Endodermal cell (in vitro differentiated cells): ENCODE measurements at regions not wholly inside any gene's neighbourhood (a gene's known extent, or its start where the extent isn't known, plus 50 kb on each side); places are given as distances from the start of the nearest gene placed in this dataset.

Source experiments
- DNase-seq: peaks from one replicate; pipeline ENCODE4 v3.0.0-alpha.2; 2017
- H3K27ac ChIP-seq: 2 replicates; pipeline ENCODE4 v1.5.1; 2013; ENCODE audit warnings: mild to moderate bottlenecking, low read depth, low read length, moderate library complexity
- H3K27me3 ChIP-seq: 2 replicates; pipeline ENCODE4 v1.6.1; 2013; ENCODE audit warnings: mild to moderate bottlenecking, low read length, moderate library complexity; ENCODE audit not compliant: insufficient read depth, control insufficient read depth, poor library complexity, severe bottlenecking
- H3K36me3 ChIP-seq: 2 replicates; pipeline ENCODE4 v1.7.0; 2013; ENCODE audit warnings: mild to moderate bottlenecking, low read length, moderate library complexity; ENCODE audit not compliant: control insufficient read depth, insufficient read depth
- H3K4me1 ChIP-seq: one replicate; pipeline ENCODE4 v1.7.0; 2013; ENCODE audit warnings: low read length; ENCODE audit not compliant: control insufficient read depth, insufficient read depth
- H3K4me3 ChIP-seq: 2 replicates; pipeline ENCODE4 v1.5.1; 2013; ENCODE audit warnings: mild to moderate bottlenecking, low read length, moderate library complexity
- H3K9ac ChIP-seq: 2 replicates; pipeline ENCODE4 v1.6.1; 2013; ENCODE audit warnings: mild to moderate bottlenecking, low read length, moderate library complexity; ENCODE audit not compliant: poor library complexity, severe bottlenecking; ENCODE audit errors: extremely low read depth
- H3K9me3 ChIP-seq: 2 replicates; pipeline ENCODE4 v1.6.1; 2013; ENCODE audit warnings: mild to moderate bottlenecking, low read length, moderate library complexity; ENCODE audit not compliant: control insufficient read depth
- H3K27ac Mint-ChIP-seq: 2 replicates; pipeline ENCODE4 v1.8.0; 2020; ENCODE audit warnings: mixed read lengths
- H3K27me3 Mint-ChIP-seq: 2 replicates; pipeline ENCODE4 v1.8.0; 2021; ENCODE audit warnings: mild to moderate bottlenecking, mixed read lengths; ENCODE audit not compliant: insufficient read depth
- H3K36me3 Mint-ChIP-seq: 2 replicates; pipeline ENCODE4 v1.8.0; 2020; ENCODE audit warnings: low read depth, mixed read lengths
- H3K4me1 Mint-ChIP-seq: 2 replicates; pipeline ENCODE4 v1.8.0; 2020; ENCODE audit warnings: mixed read lengths
- H3K4me3 Mint-ChIP-seq: 2 replicates; pipeline ENCODE4 v1.8.0; 2020; ENCODE audit warnings: mild to moderate bottlenecking, moderate library complexity, mixed read lengths
- H3K9me3 Mint-ChIP-seq: 2 replicates; pipeline ENCODE4 v1.8.0; 2020; ENCODE audit warnings: mild to moderate bottlenecking, mixed read lengths
- CTCF ChIP-seq: fragments of 200-600 bp; sonication (generic); conservative IDR thresholded peaks from 2 replicates; pipeline ENCODE4 v1.5.0; 2021; ENCODE audit warnings: antibody characterized with exemption, mild to moderate bottlenecking
- whole genome bisulfite sequencing, 2 experiments: methylation state at CpG; one replicate each; pipeline versions ENCODE4 v1.1.5 to v1.1.7; 2013; ENCODE audit warnings: missing lambda C conversion rate in 2 of 2, mixed read lengths in 1 of 2; ENCODE audit not compliant: insufficient coverage in 1 of 2, insufficient read length in 1 of 2; 5-methylcytosine and 5-hydroxymethylcytosine counted together

GRCh38 chr3:157692468-157692867 lies 189.3 kb upstream of the VEPH1 start:
- Mint-ChIP-seq H3K27me3 (no peaks in the 10 kb centered on the region), H3K36me3 (no peaks in the 10 kb centered on the region), H3K27ac (no peak overlapping the region), H3K9me3 (peaks cover 24% of the 10 kb centered on the region), H3K4me3 (no peak overlapping the region), H3K4me1 (no peaks in the 10 kb centered on the region)
- H3K36me3 ChIP-seq, result no peaks in the 10 kb centered on the region
- no peaks in the 10 kb centered on the region for H3K27me3 ChIP-seq
- H3K4me1 ChIP-seq, result no peaks in the 10 kb centered on the region
- H3K9ac ChIP-seq, result no peak overlapping the region
- no peak overlapping the region for H3K27ac ChIP-seq
- H3K9me3 ChIP-seq, result no peaks in the 10 kb centered on the region
- no peak overlapping the region for H3K4me3 ChIP-seq
- no peak for DNase-seq
- no peak for TF ChIP-seq CTCF
- WGBS, 2 experiments, result 100% methylated on average over 1 of the region's 1 CpG; no CpG with 5 or more reads in 1 of the 2 experiments

- Mint-ChIP-seq H3K27me3 (peaks cover 1% of the 10 kb centered on the region), H3K4me1 (peaks cover 4% of the 10 kb centered on the region), H3K36me3 (no peaks in the 10 kb centered on the region), H3K4me3 (no peak overlapping the region), H3K27ac (no peak overlapping the region), H3K9me3 (peaks cover 36% of the 10 kb centered on the region)
- H3K27me3 ChIP-seq, result no peaks in the 10 kb centered on the region
- no peak for TF ChIP-seq CTCF
- H3K4me1 ChIP-seq, result no peaks in the 10 kb centered on the region
- peak overlapping the region; percentile 83 for H3K27ac ChIP-seq
- no peak for DNase-seq
- no peak overlapping the region for H3K9ac ChIP-seq
- H3K36me3 ChIP-seq, result no peaks in the 10 kb centered on the region
- WGBS, 2 experiments, result 68 to 86% methylated on average over 2 to 3 of the region's 3 CpGs
- H3K9me3 ChIP-seq, result no peaks in the 10 kb centered on the region
- no peak overlapping the region for H3K4me3 ChIP-seq
Observed at GRCh38 chr3:157683668-157684067, 180.5 kb upstream of the VEPH1 start.

GRCh38 chr3:157672061-157672460 lies 168.8 kb upstream of the VEPH1 start:
- no peak overlapping the region for H3K27ac ChIP-seq
- H3K9me3 ChIP-seq, result no peaks in the 10 kb centered on the region
- Mint-ChIP-seq H3K4me3 (no peak overlapping the region), H3K4me1 (peaks cover 29% of the 10 kb centered on the region), H3K36me3 (no peaks in the 10 kb centered on the region), H3K9me3 (no peaks in the 10 kb centered on the region), H3K27ac (no peak overlapping the region), H3K27me3 (no peaks in the 10 kb centered on the region)
- no peaks in the 10 kb centered on the region for H3K27me3 ChIP-seq
- TF ChIP-seq CTCF, result no peak
- 56% methylated on average over 1 of the region's 1 CpG; no CpG with 5 or more reads in 1 of the 2 experiments for WGBS, 2 experiments
- no peak for DNase-seq
- H3K9ac ChIP-seq, result no peak overlapping the region
- no peak overlapping the region for H3K4me3 ChIP-seq
- H3K4me1 ChIP-seq, result peaks cover 12% of the 10 kb centered on the region
- H3K36me3 ChIP-seq, result no peaks in the 10 kb centered on the region
